ENCODE measurements at regions not wholly inside any gene's neighbourhood (a gene's known extent, or its start where the extent isn't known, plus 50 kb on each side); places are given as distances from the start of the nearest gene placed in this dataset.

DNA sequence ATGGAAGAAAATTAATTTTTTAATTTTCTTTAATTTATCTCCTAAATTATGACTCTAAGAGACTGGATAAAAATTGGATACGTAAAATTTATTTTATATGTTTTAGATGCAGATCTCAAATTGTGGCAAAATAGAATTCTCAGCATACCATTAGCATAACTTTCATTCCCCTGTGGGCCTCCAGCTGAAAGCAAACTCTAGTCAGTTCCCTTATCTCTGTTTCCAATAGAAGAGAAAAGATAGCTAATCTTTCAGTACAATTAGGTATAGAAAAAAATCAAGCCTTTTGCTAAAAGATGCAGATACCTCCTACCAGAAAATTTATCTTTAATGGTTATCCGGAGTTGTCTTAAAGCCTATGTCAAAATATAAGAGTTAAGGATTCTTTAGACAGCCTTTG is 1530.6 kb downstream of the EFNA5 start:
- TF ChIP-seq SP1 (IDR thresholded peaks at IDR 0.05), result no peak
- TF ChIP-seq FOXK2 (IDR thresholded peaks at IDR 0.05), result no peak
- no peak for TF ChIP-seq BHLHE40 (IDR thresholded peaks at IDR 0.05; ENCODE audit: borderline replicate concordance)
- TF ChIP-seq NFRKB (IDR thresholded peaks at IDR 0.05), result no peak
- TF ChIP-seq SUZ12 (IDR thresholded peaks at IDR 0.05), result no peak
- TF ChIP-seq CTBP1 (IDR thresholded peaks at IDR 0.05; ENCODE audit: borderline replicate concordance), result no peak
- no peak for TF ChIP-seq ZNF384 (IDR thresholded peaks at IDR 0.05)
- TF ChIP-seq FOXM1 (IDR thresholded peaks at IDR 0.05; ENCODE audit: borderline replicate concordance), result no peak
- TF ChIP-seq ARNT (IDR thresholded peaks at IDR 0.05), result no peak
- no peak for TF ChIP-seq FOXA1 (IDR thresholded peaks at IDR 0.05)
- no peak for TF ChIP-seq LEF1 (IDR thresholded peaks at IDR 0.05; ENCODE audit: borderline replicate concordance)
- TF ChIP-seq, protein P1, sequence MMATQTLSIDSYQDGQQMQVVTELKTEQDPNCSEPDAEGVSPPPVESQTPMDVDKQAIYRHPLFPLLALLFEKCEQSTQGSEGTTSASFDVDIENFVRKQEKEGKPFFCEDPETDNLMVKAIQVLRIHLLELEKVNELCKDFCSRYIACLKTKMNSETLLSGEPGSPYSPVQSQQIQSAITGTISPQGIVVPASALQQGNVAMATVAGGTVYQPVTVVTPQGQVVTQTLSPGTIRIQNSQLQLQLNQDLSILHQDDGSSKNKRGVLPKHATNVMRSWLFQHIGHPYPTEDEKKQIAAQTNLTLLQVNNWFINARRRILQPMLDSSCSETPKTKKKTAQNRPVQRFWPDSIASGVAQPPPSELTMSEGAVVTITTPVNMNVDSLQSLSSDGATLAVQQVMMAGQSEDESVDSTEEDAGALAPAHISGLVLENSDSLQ (IDR thresholded peaks at IDR 0.05), result no peak
- no peak for TF ChIP-seq HDGF (IDR thresholded peaks at IDR 0.05; ENCODE audit: borderline replicate concordance)

Data from HEK293T (cell line).